HG02763 (cell line): ENCODE measurements at regions not wholly inside any gene's neighbourhood (a gene's known extent, or its start where the extent isn't known, plus 50 kb on each side); places are given as distances from the start of the nearest gene placed in this dataset.
A peak's percentile ranks its signal among the peaks of the same experiment; 100 is the strongest.
"Not testable (repeated sequence)": the region's sequence is repeated elsewhere in the genome, so short reads cannot be mapped to it uniquely, and the experiment has no call there.

Experiments used
- ATAC-seq: cut with Tn5 transposase; IDR thresholded peaks from one replicate; pipeline ENCODE4 v1.9.1; 2021; ENCODE audit warnings: mild to moderate bottlenecking, moderate library complexity; ENCODE audit not compliant: unreplicated experiment

- ATAC-seq = no peak
Observed at GRCh38 chr5:60517850-60518249, 182.1 kb downstream of the DEPDC1B start.

GRCh38 chr5:60517094-60517694 is 182.8 kb downstream of the DEPDC1B start:
- no peak for ATAC-seq

DNA sequence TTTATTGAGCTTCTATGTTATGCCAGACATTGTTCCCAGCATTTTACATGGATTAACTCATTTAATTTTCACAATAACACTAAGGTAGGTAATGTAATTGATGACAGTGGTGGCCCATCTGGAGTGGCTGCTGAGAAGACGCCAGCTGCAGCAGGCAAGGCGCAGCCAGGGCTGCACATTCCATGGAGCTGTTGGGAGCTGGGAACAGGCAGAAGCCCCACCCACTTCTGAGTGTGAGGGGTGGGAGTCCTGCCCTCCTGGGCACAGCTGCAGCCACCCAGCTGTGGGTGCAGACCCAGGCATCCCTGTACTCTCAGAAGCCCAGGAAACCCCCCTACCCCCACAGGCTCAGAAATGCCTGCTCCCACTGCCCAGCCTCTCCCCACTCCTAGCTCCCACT is 183.3 kb downstream of the DEPDC1B start:
- no peak for ATAC-seq

GRCh38 chr5:60514152-60514551 is 185.8 kb downstream of the DEPDC1B start:
- ATAC-seq = no peak

DNA sequence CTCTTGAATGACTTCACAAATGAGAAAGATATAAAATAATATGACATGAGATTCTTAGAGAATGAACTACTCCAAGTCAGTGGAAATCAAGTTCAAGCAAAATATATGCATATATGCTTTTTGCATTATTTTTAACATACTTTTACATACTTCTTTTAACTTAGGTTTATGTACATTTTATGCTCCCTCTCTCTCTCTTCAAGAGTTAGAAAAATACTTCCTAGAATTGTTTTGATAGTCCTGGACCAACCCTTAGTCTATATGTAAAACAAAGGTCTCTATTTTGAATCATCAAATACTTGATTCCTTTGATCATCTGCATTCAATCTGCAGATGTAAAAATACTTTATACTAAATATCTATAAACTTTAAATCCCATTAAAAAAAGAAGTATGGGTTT is 187.8 kb downstream of the DEPDC1B start:
- ATAC-seq = no peak

GRCh38 chr5:60510663-60511062 is 189.3 kb downstream of the DEPDC1B start:
- no peak for ATAC-seq

DNA sequence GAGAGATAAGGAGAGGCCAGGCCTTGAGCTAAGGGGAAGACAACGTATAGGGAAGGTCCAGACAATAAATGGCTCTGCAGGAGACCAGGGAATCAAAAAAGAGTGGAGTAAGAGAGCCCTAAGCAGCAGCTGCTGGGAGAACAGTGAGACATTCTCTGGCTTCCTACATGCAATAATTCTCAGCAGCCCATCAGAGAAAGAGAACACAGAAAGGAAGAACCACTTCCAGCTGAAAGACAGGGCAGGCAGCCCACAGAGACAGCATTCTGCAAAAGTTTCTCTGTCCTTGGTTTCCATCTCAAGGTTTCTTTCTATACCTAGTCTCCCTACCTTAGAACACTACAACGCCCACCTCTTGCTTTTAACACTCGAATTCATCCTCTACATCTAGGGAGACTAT is 189.9 kb downstream of the DEPDC1B start:
- ATAC-seq = no peak

DNA sequence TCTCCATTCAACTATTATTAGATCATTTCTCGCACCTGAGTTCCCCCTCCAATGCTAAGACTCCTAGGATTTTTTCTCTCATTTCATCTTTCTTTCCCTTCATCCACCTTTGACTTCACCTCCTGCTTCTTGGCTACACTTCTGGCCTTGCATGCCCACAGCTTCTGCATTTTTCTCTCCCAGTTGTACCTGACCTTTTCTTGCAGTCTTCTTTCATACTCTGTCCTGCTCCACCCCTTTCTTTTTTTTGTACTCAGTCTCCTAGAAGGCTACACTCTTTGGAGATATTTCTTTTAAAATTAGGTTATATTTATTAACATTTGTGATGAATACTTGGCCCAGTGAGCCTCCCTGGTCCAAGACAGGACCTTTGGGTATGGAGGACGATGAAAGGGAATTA is 190.4 kb downstream of the DEPDC1B start:
- ATAC-seq = no peak

- no peak for ATAC-seq
Observed at GRCh38 chr5:60507687-60508086, 192.3 kb downstream of the DEPDC1B start.

DNA sequence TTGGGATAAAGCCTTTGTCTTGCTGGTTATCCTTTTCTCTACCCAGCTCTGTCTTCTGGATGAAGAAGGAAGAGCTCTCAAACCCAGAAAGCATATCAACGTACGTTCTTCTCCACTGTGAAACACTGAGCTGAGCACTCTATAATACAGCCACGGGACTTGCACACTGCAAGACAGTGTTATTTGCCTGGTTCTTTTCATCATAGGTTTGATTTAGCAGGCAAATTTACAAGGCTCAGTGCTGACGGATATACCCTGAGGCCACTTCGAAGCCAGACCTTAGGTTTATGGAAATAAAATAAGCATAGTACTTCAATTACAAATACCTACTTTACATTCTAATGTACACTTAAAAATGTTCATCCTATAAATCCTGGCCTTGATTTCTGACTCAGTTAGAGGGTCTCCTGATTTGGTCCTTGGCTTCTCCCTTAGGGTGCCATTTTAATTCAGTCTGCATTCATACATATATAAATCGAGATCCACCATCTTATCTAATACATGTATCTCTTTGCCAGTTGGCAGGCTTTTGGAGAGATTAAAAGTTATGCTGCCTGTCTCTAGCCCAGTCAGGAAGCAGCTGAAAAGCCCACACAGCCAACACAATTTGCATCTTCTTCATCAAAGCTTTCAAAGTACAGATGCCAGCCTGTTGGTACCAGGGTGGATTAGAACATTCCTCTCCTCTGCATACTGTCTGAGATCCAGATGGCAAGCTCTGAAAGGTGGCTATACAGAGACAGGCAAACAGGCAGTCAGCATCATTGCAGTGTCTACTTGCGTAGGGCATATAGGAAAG is 194.4 kb downstream of the DEPDC1B start:
- ATAC-seq = no peak

DNA sequence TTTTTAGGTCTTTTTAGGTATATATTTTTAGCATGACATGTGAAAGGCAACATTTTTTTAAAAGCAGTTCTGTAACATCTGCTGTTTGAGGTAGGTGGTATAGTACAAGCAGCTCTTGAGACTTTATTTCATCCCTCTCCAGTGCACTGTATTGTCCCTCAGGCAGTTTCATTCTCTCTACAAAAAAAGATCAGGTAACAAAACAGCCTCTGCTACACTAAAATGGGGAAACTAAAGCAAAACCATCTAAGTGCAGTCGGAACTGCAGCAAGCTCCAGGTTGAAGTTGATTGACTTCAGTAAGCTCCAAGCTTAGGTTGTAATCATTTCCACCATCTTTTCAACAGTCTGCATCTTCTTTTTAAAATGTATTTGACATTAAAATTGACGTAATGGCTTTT is 195.6 kb downstream of the DEPDC1B start:
- peak; percentile 86 for ATAC-seq

DNA sequence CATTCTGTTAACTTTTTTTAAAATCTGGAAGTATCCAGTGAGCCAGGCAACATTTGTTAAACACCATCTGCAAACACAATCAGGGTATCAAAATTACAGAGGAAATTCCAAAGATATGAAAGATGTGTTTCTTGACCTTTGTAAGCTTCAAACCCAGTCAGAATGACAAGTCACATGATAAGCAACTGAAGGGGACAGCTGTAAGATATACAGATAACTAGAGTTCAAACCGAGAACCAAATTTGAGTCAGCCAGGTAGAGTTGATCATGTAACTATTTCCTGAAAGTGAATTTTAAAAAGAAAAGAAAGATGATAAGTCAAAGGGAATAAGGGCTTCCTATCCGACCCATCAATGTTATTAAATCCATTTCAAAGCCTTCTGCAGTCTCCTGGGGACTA is 196.2 kb downstream of the DEPDC1B start:
- ATAC-seq = peak; percentile 63

GRCh38 chr5:60497706-60498500 is 202.1 kb downstream of the DEPDC1B start:
- no peak for ATAC-seq

DNA sequence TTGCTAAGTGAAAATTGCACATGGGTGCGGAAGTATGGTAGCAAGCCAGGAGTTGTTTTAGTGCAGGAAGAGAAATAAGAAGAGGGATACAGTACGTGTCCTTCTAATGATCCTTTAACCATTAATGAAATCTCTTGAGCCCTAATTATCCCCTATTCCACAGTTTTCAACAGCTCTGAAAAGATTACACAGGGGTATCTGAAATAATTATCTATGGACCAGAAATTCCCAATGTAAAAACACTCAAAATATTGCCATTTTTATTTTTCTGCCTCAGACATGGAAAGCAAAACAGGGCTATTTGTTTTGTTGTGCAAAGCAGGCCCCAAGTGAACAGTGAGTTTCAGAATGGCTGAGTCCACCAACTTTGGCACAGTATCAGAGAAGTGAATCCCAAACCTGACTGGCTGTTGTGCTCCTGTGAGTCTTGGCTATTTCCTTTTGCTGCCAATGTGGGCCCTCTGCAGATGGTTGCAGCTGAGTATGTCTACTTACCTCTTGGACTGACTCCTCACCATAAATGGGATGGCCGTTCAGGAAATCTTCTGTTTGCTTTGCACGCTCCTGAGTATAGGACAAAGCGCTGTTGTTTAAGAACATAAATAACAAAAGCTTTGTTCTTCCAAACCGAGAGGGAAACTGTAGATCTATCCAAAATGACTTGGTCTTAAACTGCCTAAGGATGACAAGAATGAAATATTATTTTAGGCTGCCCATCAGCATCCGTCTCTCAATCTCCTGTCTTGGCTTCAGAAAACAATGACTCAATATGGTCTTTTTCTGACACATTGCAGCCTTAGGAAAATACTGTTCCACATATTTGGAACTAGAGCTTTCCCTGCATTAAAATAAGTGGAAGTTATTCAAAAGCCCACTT is 204.1 kb downstream of the DEPDC1B start:
- ATAC-seq = no peak

DNA sequence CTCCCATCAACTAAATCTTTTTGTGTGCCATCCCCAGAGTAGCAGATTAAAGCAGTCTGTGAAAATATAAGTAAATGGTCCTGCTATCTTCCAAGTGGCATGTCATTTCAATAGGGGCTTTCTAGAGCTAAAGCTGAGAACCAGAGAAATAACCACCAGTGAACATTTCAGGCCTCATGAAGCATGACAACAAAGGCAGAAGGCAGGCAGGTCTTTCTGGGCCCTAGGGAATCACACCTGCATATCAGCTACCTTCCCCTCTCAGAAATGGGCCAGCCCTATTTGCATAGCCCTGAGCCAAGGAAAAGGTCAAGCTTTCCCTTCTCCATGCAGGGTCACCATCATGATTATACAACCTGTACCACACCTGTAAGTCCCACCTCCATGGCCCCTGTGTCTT is 205.3 kb downstream of the DEPDC1B start:
- ATAC-seq = peak; percentile 68

DNA sequence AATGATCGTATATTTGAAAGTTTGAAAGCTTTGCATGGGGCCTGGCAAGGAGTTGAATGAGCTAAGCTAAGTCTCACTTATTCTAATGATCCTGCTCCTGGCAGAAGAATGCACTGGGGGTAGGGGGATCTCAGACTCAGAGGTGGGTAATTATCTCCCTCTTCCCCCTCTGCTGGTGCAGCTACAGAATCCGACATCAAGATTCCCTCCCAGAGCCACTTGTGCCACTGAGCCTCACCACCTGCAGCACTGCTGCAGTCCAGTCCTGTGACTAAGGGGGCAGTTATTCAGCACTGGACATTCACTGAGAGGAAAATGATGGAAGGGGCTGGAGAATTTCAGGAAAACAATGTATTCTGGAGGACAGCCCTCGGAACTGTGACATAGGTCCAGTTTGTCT is 205.8 kb downstream of the DEPDC1B start:
- no peak for ATAC-seq

DNA sequence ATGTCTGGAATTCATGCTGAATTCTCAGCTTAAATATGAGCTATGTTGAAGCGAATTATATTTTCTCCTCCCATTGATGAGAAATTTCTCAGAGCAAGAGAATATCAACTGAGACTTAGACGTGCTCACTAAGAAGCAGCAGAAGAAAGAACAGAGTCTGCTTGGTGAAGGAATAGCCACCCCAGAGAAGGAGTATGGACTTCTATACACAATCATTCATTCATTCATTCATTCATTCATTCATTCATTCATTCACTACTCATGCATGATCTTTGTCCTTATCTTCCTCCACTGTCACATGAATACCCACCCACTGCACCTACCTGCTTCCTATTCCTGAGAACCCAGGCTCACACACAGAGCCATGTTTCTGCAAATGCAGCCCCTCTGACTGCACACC is 206.6 kb downstream of the DEPDC1B start:
- ATAC-seq = no peak

DNA sequence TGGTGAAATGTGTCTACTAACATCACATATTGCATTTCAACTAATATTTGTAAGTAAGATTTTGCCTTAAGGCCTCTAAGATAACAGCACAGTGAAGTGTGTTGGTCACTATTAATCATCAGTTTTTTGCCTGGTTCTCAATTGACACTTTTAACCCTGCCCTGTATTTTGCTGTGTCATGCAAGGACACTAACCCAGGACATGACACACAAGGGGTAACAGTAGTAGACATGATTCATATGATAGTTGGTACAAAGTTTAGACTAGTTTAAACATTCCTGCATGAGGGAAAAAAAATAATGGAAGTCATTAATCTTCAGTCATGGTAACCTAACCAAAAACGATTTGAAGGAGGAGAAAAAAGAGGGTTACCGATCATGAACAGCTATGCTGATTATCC is 207.0 kb downstream of the DEPDC1B start:
- ATAC-seq = no peak

DNA sequence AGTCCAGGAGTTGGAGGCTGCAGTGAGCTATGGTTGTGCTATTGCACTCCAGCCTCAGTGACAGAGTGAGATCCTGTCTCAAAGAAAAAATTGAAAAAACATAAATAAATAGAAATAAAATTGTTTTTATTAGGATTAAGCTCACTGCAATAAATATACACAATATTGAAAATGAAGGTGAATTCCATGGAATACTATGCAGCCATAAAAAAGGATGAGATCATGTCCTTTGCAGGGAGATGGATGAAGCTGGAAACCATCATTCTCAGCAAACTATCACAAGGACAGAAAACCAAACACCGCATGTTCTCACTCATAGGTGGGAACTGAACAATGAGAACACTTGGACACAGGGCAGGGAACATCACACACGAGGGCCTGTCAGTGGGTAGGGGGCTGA is 207.6 kb downstream of the DEPDC1B start:
- not testable (repeated sequence) for ATAC-seq

GRCh38 chr5:60490597-60491166 is 209.3 kb downstream of the DEPDC1B start:
- no peak for ATAC-seq

GRCh38 chr5:60489856-60490255 is 210.1 kb downstream of the DEPDC1B start:
- no peak for ATAC-seq
